ENCODE measurements at regions not wholly inside any gene's neighbourhood (a gene's known extent, or its start where the extent isn't known, plus 50 kb on each side); places are given as distances from the start of the nearest gene placed in this dataset.

DNA sequence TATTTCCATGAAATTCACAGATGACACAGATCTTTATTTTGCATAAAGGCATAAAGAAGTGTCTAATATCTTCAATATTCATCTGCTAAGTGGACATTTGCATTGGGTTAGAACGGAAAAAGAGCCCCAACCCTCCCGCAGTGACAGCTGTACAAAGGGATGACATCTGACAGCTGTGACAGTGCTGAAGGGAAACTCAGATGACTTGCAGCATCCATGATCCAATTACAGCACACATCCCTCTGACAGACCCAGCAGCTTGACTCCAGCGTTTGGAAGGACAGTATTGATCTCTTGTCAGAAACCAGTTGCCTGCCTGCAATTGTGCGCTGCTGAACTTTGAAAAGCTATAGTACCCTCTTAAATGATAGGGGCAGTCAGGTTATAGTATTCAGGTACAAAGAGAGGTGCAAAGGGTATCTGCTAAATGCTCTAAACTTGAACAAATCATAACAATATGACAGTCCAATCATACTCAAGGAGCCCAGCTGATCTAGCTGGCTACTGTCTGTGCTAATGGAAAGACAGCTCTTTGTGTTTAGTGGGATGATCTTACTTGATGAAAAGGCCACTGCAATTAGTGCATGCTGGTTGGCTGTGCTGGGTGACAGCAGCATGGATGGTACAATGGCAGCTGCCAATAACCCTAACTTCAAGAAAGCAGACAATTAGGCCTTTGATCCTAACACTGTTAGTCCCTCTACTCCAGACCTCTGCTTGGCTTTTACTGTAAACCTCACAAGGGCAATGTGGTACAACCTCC lies 599.2 kb downstream of the NR4A2 start:
- H3K4me3 ChIP-seq = no peak overlapping the region
- no peaks in the 10 kb centered on the region for H3K4me1 ChIP-seq
- H3K9me3 ChIP-seq = no peaks in the 10 kb centered on the region
- TF ChIP-seq, protein P1, sequence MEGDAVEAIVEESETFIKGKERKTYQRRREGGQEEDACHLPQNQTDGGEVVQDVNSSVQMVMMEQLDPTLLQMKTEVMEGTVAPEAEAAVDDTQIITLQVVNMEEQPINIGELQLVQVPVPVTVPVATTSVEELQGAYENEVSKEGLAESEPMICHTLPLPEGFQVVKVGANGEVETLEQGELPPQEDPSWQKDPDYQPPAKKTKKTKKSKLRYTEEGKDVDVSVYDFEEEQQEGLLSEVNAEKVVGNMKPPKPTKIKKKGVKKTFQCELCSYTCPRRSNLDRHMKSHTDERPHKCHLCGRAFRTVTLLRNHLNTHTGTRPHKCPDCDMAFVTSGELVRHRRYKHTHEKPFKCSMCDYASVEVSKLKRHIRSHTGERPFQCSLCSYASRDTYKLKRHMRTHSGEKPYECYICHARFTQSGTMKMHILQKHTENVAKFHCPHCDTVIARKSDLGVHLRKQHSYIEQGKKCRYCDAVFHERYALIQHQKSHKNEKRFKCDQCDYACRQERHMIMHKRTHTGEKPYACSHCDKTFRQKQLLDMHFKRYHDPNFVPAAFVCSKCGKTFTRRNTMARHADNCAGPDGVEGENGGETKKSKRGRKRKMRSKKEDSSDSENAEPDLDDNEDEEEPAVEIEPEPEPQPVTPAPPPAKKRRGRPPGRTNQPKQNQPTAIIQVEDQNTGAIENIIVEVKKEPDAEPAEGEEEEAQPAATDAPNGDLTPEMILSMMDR (IDR thresholded peaks at IDR 0.05) = no peak
- no peak for TF ChIP-seq POLR2A (IDR thresholded peaks at IDR 0.05)
- no peaks in the 10 kb centered on the region for H3K27me3 ChIP-seq
- no peak overlapping the region for H3K27ac ChIP-seq
- no peaks in the 10 kb centered on the region for H3K36me3 ChIP-seq
- DNase-seq = no peak

DNA sequence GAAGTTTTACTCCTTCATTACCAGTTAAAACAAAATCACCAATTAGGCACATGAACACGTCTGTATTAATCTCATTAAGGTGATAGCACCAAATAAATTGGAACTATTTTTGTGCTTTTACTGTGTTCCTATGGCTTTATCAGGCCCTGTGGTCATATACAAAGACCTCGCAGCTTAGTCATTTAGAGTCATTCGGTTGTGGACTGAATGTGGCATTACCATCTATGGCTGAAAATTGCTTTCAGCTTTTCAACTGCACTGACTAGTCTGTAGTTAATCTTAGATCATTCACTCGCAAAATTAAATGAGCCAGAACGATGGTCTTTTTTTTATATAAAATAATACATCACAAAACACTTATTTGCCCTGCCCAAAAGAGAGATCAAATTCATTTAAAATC lies 601.7 kb downstream of the NR4A2 start:
- Histone ChIP-seq H3K9me3 (no peaks in the 10 kb centered on the region), H3K4me1 (no peaks in the 10 kb centered on the region)
- TF ChIP-seq, protein P1 (IDR thresholded peaks at IDR 0.05) = no peak
- TF ChIP-seq POLR2A (IDR thresholded peaks at IDR 0.05) = no peak

DNA sequence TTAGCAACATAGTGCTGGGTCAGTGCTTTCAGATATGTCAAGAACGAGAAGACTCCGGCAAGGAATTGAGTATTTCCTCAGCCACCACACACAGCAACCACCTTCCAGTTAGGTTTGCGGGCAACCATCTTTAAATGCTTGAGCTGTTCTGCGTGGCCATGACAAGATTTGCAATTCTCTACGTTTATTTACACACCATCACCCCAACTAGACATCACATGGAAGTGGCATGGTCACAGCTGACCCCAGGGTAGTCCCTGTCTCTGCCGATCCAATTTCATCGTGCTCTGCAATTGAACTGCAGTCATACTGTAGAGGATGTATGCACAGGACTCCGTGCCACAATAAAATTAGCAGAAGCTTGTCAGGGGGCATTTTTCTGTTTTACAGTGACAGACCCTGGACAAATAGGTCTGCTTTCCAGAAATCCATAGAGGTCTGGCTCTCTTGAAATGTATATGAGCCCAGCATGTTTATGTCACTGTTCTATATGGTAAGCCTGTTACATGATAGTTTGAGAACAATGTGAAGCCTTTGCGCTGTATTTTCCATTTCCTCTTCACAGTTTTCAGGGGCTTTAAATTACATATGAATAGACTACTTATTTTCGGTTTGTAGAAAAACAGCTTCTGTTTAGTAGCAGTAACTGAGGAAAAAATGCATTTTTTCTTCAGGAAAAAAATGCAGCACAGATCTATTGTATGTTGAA lies 605.2 kb downstream of the NR4A2 start:
- TF ChIP-seq, protein P1 (IDR thresholded peaks at IDR 0.05) = no peak
- no peak for TF ChIP-seq POLR2A (IDR thresholded peaks at IDR 0.05)
- no peaks in the 10 kb centered on the region for H3K27me3 ChIP-seq

More for the DNA sequence above, 601.7 kb downstream of the NR4A2 start:
- H3K27me3 ChIP-seq = no peaks in the 10 kb centered on the region
- H3K36me3 ChIP-seq = no peaks in the 10 kb centered on the region
- no peak overlapping the region for H3K27ac ChIP-seq
- DNase-seq = no peak
- no peak overlapping the region for H3K4me3 ChIP-seq

DNA sequence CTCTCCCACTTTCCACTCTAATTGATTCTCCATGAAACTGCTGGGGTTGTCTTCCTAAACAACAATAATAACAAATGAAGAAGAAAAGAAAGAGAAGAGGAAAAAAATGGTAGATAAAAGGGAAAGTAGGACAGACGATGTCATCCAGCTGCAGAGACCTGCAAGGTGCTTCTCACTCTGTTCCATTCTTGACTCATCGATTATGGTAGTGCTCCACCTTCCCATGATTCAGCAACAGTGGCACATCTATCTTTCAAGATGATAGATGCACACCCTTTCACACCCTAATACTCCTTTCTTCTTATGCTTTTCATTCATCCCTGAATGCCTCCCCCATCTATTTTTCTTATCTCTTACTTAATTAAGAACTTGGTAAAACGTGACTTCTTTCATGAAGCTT lies 610.2 kb downstream of the NR4A2 start:
- H3K27ac ChIP-seq = no peak overlapping the region
- no peak for TF ChIP-seq POLR2A (IDR thresholded peaks at IDR 0.05)
- TF ChIP-seq, protein P1 (IDR thresholded peaks at IDR 0.05) = no peak
- no peaks in the 10 kb centered on the region for H3K4me1 ChIP-seq
- no peak overlapping the region for H3K4me3 ChIP-seq
- H3K36me3 ChIP-seq = no peaks in the 10 kb centered on the region
- H3K27me3 ChIP-seq = no peaks in the 10 kb centered on the region
- H3K9me3 ChIP-seq = no peaks in the 10 kb centered on the region
- no peak for DNase-seq

More for the DNA sequence above, 605.2 kb downstream of the NR4A2 start:
- no peak overlapping the region for H3K27ac ChIP-seq
- H3K9me3 ChIP-seq = no peaks in the 10 kb centered on the region
- DNase-seq = no peak
- no peaks in the 10 kb centered on the region for H3K4me1 ChIP-seq
- no peaks in the 10 kb centered on the region for H3K36me3 ChIP-seq
- H3K4me3 ChIP-seq = no peak overlapping the region

DNA sequence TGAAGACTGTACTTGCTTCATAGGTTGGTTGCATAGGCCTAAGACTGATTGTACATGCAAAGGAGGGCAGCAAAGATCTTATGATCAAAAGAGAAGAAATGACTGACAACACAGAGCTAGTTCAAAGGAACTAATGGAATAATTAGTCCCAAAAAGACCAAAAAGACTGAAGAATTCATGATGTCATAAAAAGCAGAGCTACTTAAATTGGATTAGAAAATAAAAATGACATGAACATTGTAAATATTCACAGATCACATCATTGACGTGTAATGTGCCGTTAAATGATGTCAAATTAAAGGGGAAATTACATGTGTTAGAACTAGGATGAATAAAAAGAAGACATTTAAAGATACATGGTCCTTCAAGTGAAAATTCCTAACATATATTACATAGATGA lies 616.8 kb downstream of the NR4A2 start:
- no peak overlapping the region for H3K4me3 ChIP-seq
- no peak for DNase-seq
- H3K9me3 ChIP-seq = no peaks in the 10 kb centered on the region
- TF ChIP-seq POLR2A (IDR thresholded peaks at IDR 0.05) = no peak
- TF ChIP-seq, protein P1 (IDR thresholded peaks at IDR 0.05) = no peak
- H3K36me3 ChIP-seq = no peaks in the 10 kb centered on the region
- H3K27ac ChIP-seq = no peak overlapping the region
- H3K27me3 ChIP-seq = no peaks in the 10 kb centered on the region
- no peaks in the 10 kb centered on the region for H3K4me1 ChIP-seq

Data from Peyer's patch (tissue), 4 donors.